PC-9 (cell line): ENCODE measurements at regions not wholly inside any gene's neighbourhood (a gene's known extent, or its start where the extent isn't known, plus 50 kb on each side); places are given as distances from the start of the nearest gene placed in this dataset.

Experiments
- BruUV-seq: library from RNA; stranded (reverse); fragments of 400-500 nt; replicated peaks from 2 replicates; lab custom pipeline; 2021; lab: Mats Ljungman, UMichigan
- CTCF ChIA-PET: fragments of 300-600 bp; sonication (Branson Sonifier 250); formaldehyde crosslinking; loops from one replicate; lab custom pipeline; 2022; ENCODE audit warnings: antibody characterized with exemption; lab: Charles Lee
- POLR2A ChIA-PET: fragments of 300-600 bp; sonication (Branson Sonifier 250); formaldehyde crosslinking; loops from one replicate; lab custom pipeline; 2022; ENCODE audit warnings: antibody characterized with exemption; ENCODE audit not compliant: unreplicated experiment; lab: Charles Lee
- DNase-seq, 2 experiments: peaks; one replicate each; pipeline versions ENCODE4 v3.0.0 to v3.0.0-alpha.2; 2015 to 2022; ENCODE audit warnings: mixed read lengths in 1 of 2
- H2AFZ ChIP-seq: fragments of 200-600 bp; sonication (generic); 2 replicates; pipeline ENCODE4 v1.8.1; 2017; ENCODE audit warnings: antibody characterized with exemption
- H3F3A ChIP-seq: fragments of 200-600 bp; sonication (generic); 2 replicates; pipeline ENCODE4 v1.8.1; 2017; ENCODE audit warnings: antibody characterized with exemption, mild to moderate bottlenecking, low read depth; ENCODE audit not compliant: insufficient read depth
- H3K27ac ChIP-seq: fragments of 200-600 bp; sonication (generic); 2 replicates; pipeline ENCODE4 v1.6.1; 2016; ENCODE audit warnings: mixed run types
- H3K27me3 ChIP-seq: fragments of 200-600 bp; sonication (generic); 2 replicates; pipeline ENCODE4 v1.6.1; 2016; ENCODE audit warnings: low read depth, mixed run types; ENCODE audit not compliant: insufficient read depth
- H3K36me3 ChIP-seq: fragments of 200-600 bp; sonication (generic); 2 replicates; pipeline ENCODE4 v1.6.1; 2016; ENCODE audit warnings: low read depth, mixed run types
- H3K4me1 ChIP-seq: fragments of 200-600 bp; sonication (generic); replicated peaks from 2 replicates; pipeline ENCODE4 v1.6.1; 2016; ENCODE audit warnings: mixed run types; ENCODE audit not compliant: insufficient read depth
- H3K4me2 ChIP-seq: fragments of 200-600 bp; sonication (generic); 2 replicates; pipeline ENCODE4 v1.6.1; 2017; ENCODE audit warnings: mixed run types
- H3K4me3 ChIP-seq: fragments of 200-600 bp; sonication (generic); 2 replicates; pipeline ENCODE4 v1.6.1; 2016; ENCODE audit warnings: mixed run types
- H3K79me2 ChIP-seq: fragments of 200-600 bp; sonication (generic); 2 replicates; pipeline ENCODE4 v1.6.1; 2017; ENCODE audit warnings: low read depth, mixed run types
- H3K9me2 ChIP-seq: fragments of 200-600 bp; sonication (generic); 2 replicates; pipeline ENCODE4 v1.8.1; 2017; ENCODE audit warnings: mild to moderate bottlenecking; ENCODE audit not compliant: insufficient read depth
- H3K9me3 ChIP-seq: fragments of 200-600 bp; sonication (generic); 2 replicates; pipeline ENCODE4 v1.8.1; 2016; ENCODE audit warnings: low read depth; ENCODE audit not compliant: insufficient read depth
- H4K20me1 ChIP-seq: fragments of 200-600 bp; sonication (generic); 2 replicates; pipeline ENCODE4 v1.8.1; 2017; ENCODE audit not compliant: insufficient read depth
- EZH2 ChIP-seq: fragments of 200-600 bp; sonication (generic); IDR thresholded peaks from 2 replicates; pipeline ENCODE4 v1.8.0; 2017; ENCODE audit warnings: antibody characterized with exemption, low read depth
- intact Hi-C: fragments of 100-400 bp; cut with micrococcal nuclease; formaldehyde crosslinking; loops from one replicate; pipeline ENCODE4 v1.10.0; 2022; ENCODE audit not compliant: unreplicated experiment
- TF ChIP-seq, protein P1 (sequence below): fragments of 200-600 bp; sonication (generic); conservative IDR thresholded peaks from 2 replicates; pipeline ENCODE4 v1.6.1; 2017; ENCODE audit warnings: mixed run types, antibody characterized with exemption, mild to moderate bottlenecking, moderate library complexity

DNA sequence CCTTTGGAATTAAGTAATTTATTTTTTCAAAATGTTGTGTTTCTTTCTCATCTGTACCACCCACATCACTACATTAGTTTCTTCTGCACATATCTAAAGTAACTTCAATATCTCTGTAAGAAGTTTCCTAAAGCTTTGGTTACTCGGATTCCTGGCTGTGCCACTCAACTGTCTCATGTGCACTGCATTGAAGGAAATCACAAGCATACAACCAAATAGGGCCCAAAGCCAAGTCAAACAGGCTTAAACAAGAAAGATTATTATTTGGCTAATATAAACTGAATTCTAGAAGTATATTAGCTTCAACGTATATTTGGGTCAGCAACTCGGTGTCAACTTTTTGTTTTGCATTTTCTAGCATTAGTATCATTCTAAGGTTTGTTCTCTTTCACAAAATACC lies 1647.6 kb upstream of the SPRY2 start:
- BruUV-seq = no TSS peak
- Histone ChIP-seq H3K4me2 (no peak overlapping the region), H4K20me1 (no peaks in the 10 kb centered on the region), H3F3A (no peaks in the 10 kb centered on the region), H3K9me2 (no peaks in the 10 kb centered on the region), H3K4me3 (no peak overlapping the region), H3K27me3 (no peaks in the 10 kb centered on the region), H3K27ac (no peak overlapping the region), H3K4me1 (no peaks in the 10 kb centered on the region), H2AFZ (no peak overlapping the region), H3K9me3 (no peaks in the 10 kb centered on the region), H3K36me3 (no peaks in the 10 kb centered on the region), H3K79me2 (no peaks in the 10 kb centered on the region)
- intact Hi-C loops = no loop called here
- CTCF ChIA-PET = no interaction called here
- no peak for DNase-seq
- POLR2A ChIA-PET = no interaction called here
- TF ChIP-seq, protein P1, sequence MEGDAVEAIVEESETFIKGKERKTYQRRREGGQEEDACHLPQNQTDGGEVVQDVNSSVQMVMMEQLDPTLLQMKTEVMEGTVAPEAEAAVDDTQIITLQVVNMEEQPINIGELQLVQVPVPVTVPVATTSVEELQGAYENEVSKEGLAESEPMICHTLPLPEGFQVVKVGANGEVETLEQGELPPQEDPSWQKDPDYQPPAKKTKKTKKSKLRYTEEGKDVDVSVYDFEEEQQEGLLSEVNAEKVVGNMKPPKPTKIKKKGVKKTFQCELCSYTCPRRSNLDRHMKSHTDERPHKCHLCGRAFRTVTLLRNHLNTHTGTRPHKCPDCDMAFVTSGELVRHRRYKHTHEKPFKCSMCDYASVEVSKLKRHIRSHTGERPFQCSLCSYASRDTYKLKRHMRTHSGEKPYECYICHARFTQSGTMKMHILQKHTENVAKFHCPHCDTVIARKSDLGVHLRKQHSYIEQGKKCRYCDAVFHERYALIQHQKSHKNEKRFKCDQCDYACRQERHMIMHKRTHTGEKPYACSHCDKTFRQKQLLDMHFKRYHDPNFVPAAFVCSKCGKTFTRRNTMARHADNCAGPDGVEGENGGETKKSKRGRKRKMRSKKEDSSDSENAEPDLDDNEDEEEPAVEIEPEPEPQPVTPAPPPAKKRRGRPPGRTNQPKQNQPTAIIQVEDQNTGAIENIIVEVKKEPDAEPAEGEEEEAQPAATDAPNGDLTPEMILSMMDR = no peak
- TF ChIP-seq EZH2 = no peak

DNA sequence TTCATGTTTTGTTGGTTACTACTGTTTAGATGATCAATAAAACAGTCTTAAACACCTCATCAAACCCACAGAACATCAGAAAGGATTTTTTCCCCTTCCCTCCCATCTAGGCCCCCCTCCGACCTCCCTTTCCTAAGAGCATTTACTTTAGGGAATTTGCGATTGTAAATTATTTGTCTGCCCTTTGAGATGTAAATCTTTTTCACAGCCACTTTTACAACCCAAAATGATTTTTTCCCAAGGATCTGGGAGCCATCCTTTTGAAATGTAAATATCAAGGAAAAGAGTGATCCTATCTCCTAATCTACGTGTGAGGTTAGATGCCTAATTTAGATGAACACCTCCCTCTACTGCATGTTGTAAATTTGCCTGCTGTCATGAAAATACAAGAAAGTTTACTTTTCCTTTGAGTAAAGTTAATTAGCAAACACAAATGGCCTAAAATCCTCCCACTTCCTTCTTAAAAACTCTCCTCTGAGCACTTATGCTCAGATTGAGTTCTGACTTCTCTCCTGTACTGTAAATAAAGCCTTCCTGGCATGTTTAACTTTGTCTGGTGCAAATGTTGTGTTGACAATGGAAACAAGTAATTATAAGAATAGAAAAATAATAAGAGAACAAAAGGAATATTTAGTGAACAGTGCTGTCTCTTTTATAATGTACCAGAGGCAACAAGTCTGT lies 1646.9 kb upstream of the SPRY2 start:
- Histone ChIP-seq H3F3A (no peaks in the 10 kb centered on the region), H3K4me3 (no peak overlapping the region), H3K27me3 (no peaks in the 10 kb centered on the region), H3K4me1 (no peaks in the 10 kb centered on the region), H4K20me1 (no peaks in the 10 kb centered on the region), H3K9me2 (no peaks in the 10 kb centered on the region), H3K36me3 (no peaks in the 10 kb centered on the region), H3K9me3 (no peaks in the 10 kb centered on the region), H3K79me2 (no peaks in the 10 kb centered on the region), H2AFZ (no peak overlapping the region), H3K27ac (no peak overlapping the region), H3K4me2 (no peak overlapping the region)
- no peak for DNase-seq
- TF ChIP-seq EZH2 = no peak
- TF ChIP-seq, protein P1 = no peak
- POLR2A ChIA-PET = no interaction called here
- intact Hi-C loops = no loop called here
- CTCF ChIA-PET = no interaction called here
- BruUV-seq = no TSS peak

DNA sequence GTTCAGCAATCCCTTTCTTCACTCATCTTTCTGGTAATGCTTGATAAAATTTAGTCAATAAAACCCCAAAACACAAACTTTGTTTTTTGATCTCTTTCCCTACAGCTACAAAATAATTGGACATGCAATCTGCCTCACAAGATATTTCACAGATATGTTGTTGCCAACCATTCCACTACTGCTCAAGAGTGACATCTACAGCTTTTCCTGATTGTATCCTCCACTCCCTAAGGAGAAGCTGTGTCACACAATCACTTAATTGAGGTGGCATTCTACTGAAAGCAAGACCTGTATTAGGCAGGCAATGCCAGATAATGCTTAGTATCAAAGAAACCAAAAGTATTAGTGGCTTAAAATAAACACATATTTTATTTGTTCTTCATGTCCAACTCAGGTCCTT lies 1646.2 kb upstream of the SPRY2 start:
- H3F3A ChIP-seq = no peaks in the 10 kb centered on the region
- no peak overlapping the region for H3K4me2 ChIP-seq
- TF ChIP-seq, protein P1 = no peak
- TF ChIP-seq EZH2 = no peak
- no peak overlapping the region for H3K4me3 ChIP-seq
- H3K36me3 ChIP-seq = no peaks in the 10 kb centered on the region
- CTCF ChIA-PET = no interaction called here
- no peak for DNase-seq
- H3K27ac ChIP-seq = no peak overlapping the region
- BruUV-seq = no TSS peak
- H3K27me3 ChIP-seq = no peaks in the 10 kb centered on the region
- intact Hi-C loops = no loop called here
- no peak overlapping the region for H2AFZ ChIP-seq
- H3K9me2 ChIP-seq = no peaks in the 10 kb centered on the region
- H3K79me2 ChIP-seq = no peaks in the 10 kb centered on the region
- H4K20me1 ChIP-seq = no peaks in the 10 kb centered on the region
- POLR2A ChIA-PET = no interaction called here
- no peaks in the 10 kb centered on the region for H3K9me3 ChIP-seq
- no peaks in the 10 kb centered on the region for H3K4me1 ChIP-seq
